Upper lobe of left lung (tissue), 6 donors: ENCODE measurements at regions not wholly inside any gene's neighbourhood (a gene's known extent, or its start where the extent isn't known, plus 50 kb on each side); places are given as distances from the start of the nearest gene placed in this dataset.

Experiments
- ATAC-seq, 2 donors: fragments of 200-7000 bp; cut with Tn5 transposase; one replicate each; pipeline ENCODE4 v1.9.1; 2022; ENCODE audit warnings: mild to moderate bottlenecking in 2 of 2, moderate library complexity in 2 of 2; ENCODE audit not compliant: low FRiP score in 2 of 2
- DNase-seq, 2 donors: peaks; one replicate each; pipeline ENCODE4 v3.0.0-alpha.2; 2019 to 2020
- H3K27ac ChIP-seq, 4 donors: fragments of 200-600 bp; sonication (generic); one replicate each; pipeline ENCODE4 v1.5.1; 2016 to 2019
- H3K27me3 ChIP-seq, 4 donors: fragments of 200-600 bp; sonication (generic); one replicate each; pipeline ENCODE4 v1.5.1; 2017 to 2019
- H3K36me3 ChIP-seq, 4 donors: fragments of 200-600 bp; sonication (generic); one replicate each; pipeline ENCODE4 v1.5.1; 2016 to 2019
- H3K4me1 ChIP-seq, 4 donors: fragments of 200-600 bp; sonication (generic); one replicate each; pipeline ENCODE4 v1.5.1; 2018 to 2019
- H3K4me3 ChIP-seq, 4 donors: fragments of 200-600 bp; sonication (generic); one replicate each; pipeline ENCODE4 v1.5.1; 2017 to 2019; ENCODE audit warnings: mild to moderate bottlenecking in 2 of 4, moderate library complexity in 1 of 4
- H3K9me3 ChIP-seq, 4 donors: fragments of 200-600 bp; sonication (generic); one replicate each; pipeline ENCODE4 v1.5.1; 2018 to 2019
- CTCF ChIP-seq, 6 experiments: fragments of 450-650 bp in 4 of 6; fragments of 200-600 bp in 2 of 6; sonication (generic) in 2 of 6; IDR thresholded peaks; one replicate each; pipeline ENCODE4 v1.5.1; 2016 to 2019; ENCODE audit warnings: antibody characterized with exemption in 6 of 6
- EP300 ChIP-seq, 4 donors: sonication (generic); formaldehyde crosslinking; IDR thresholded peaks; one replicate each; pipeline ENCODE4 v1.5.1; 2017; ENCODE audit warnings: antibody characterized with exemption in 4 of 4, control low read depth in 2 of 4
- POLR2A ChIP-seq, 4 donors: fragments of 450-650 bp; IDR thresholded peaks; one replicate each; pipeline ENCODE4 v1.5.1; 2016 to 2017; ENCODE audit warnings: antibody characterized with exemption in 4 of 4, mild to moderate bottlenecking in 2 of 4
- POLR2AphosphoS5 ChIP-seq, 2 donors: sonication (generic); formaldehyde crosslinking; IDR thresholded peaks; one replicate each; pipeline ENCODE4 v1.5.1; 2017; ENCODE audit warnings: antibody characterized with exemption in 2 of 2
- WGBS, 2 donors: methylation state at CpG; one replicate each; pipeline ENCODE4 v1.1.5; 2017 to 2018; 5-methylcytosine and 5-hydroxymethylcytosine counted together
- donor health status: DM: no; HTN: no; CAD: no; lungs with moderate emphysema.
- donor health status: DM: no; HTN: yes; CAD: no; lungs with severe emphysema.

DNA sequence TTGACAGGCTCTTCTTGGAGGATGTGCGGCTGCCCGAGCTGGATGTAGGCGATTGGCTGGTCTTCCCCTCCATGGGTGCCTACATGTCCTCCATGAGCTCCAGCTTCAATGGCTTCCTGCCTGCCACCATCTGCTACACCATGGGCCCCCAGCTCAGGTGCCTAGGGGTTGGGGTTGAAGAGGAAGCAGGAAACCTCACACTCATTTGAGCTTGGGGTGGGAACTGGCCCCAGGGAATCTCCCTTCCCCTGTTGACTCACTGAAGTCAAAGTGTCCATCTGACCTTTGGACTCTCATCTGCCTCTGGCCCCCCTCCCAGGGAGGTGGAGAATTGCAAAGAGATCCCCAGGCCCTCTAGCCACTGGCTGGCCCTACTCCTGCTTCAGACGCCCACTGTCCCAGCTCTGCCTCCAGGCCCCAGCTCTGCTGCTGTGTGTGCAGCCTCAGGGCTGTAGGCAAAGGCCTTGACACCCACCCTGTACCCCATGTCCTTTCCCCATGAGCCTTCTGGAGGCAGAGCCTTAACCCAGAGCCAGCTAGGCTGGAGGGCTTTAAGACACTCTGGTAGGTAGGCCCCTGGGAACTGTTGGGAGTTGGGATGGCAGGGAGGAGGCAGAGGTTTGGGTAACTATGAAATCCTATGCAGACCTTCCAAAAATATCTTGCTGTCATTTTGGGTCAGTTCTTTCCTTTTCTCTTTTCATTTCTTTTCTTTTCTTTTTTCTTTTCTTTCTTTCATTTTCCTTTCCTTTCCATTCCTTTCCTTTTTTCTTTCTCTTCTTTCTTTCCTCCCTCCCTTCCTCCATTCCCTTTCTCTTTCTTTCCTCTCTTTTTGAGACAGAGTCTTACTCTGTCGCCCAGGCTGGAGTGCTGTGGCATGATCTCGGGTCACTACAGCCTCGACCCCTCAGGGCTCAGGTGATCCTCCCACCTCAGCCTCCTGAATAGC is 66.9 kb upstream of the TINAGL1 start:
- TF ChIP-seq EP300 (IDR thresholded peaks at IDR 0.05) (no peak), CTCF (IDR thresholded peaks at IDR 0.05) (no peak), POLR2AphosphoS5 (IDR thresholded peaks at IDR 0.05) (no peak), POLR2A (IDR thresholded peaks at IDR 0.05) (no peak)
- 87 to 90% methylated on average over 7 of the region's 7 CpGs for WGBS, 2 donors
- no peak overlapping the region for H3K27ac ChIP-seq
- H3K4me1 ChIP-seq: no peaks in the 10 kb centered on the region
- H3K36me3 ChIP-seq: no peaks in the 10 kb centered on the region
- no peak for ATAC-seq
- DNase-seq: no peak
- H3K27me3 ChIP-seq: no peaks in the 10 kb centered on the region
- no peaks in the 10 kb centered on the region for H3K9me3 ChIP-seq
- H3K4me3 ChIP-seq: no peak overlapping the region

DNA sequence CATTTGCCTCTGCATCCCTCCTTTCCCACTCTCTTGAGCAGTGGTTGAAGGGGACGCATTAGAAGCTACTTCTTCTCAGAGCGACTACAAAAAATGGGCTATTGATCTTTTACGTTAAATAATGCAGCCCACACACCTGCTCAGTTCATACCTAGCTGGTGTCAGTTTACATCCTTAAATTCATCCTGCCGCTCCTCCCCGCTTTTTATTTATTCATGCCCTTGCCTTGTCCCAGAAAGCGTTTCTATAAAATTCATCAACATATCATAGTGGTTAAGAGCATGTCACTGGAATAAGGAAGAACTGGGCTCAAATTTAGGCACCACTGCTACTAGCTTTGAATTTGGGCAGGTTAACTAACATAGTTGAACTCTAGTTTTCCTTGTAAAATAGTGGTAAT is 66.0 kb upstream of the TINAGL1 start:
- no peak overlapping the region for H3K4me3 ChIP-seq
- H3K36me3 ChIP-seq: no peaks in the 10 kb centered on the region
- H3K9me3 ChIP-seq: no peaks in the 10 kb centered on the region
- TF ChIP-seq POLR2AphosphoS5 (IDR thresholded peaks at IDR 0.05) (no peak), CTCF (IDR thresholded peaks at IDR 0.05) (no peak), EP300 (IDR thresholded peaks at IDR 0.05) (no peak), POLR2A (IDR thresholded peaks at IDR 0.05) (no peak)
- ATAC-seq: no peak
- WGBS, 2 donors: 80 to 91% methylated on average over 6 of the region's 6 CpGs
- no peaks in the 10 kb centered on the region for H3K27me3 ChIP-seq
- H3K4me1 ChIP-seq: no peaks in the 10 kb centered on the region
- no peak for DNase-seq
- no peak overlapping the region for H3K27ac ChIP-seq

GRCh38 chr1:31510853-31511789 is 65.2 kb upstream of the TINAGL1 start:
- DNase-seq: no peak
- Histone ChIP-seq H3K36me3 (no peaks in the 10 kb centered on the region), H3K27me3 (no peaks in the 10 kb centered on the region), H3K9me3 (no peaks in the 10 kb centered on the region), H3K27ac (no peak overlapping the region), H3K4me3 (no peak overlapping the region), H3K4me1 (no peaks in the 10 kb centered on the region)
- ATAC-seq: no peak
- TF ChIP-seq POLR2A (IDR thresholded peaks at IDR 0.05) (no peak), EP300 (IDR thresholded peaks at IDR 0.05) (no peak), CTCF (IDR thresholded peaks at IDR 0.05) (no peak)
- WGBS, 2 donors: 65 to 82% methylated on average over 8 of the region's 8 CpGs

- Histone ChIP-seq H3K4me1 (no peaks in the 10 kb centered on the region), H3K4me3 (no peak overlapping the region), H3K36me3 (no peaks in the 10 kb centered on the region), H3K9me3 (no peaks in the 10 kb centered on the region), H3K27ac (no peak overlapping the region), H3K27me3 (no peaks in the 10 kb centered on the region)
- TF ChIP-seq EP300 (IDR thresholded peaks at IDR 0.05) (no peak), POLR2A (IDR thresholded peaks at IDR 0.05) (no peak), POLR2AphosphoS5 (IDR thresholded peaks at IDR 0.05) (no peak), CTCF (IDR thresholded peaks at IDR 0.05) (no peak)
- DNase-seq (no peak), ATAC-seq (no peak)
- WGBS, 2 donors: 56 to 77% methylated on average over 7 to 8 of the region's 8 CpGs
These were observed 64.3 kb upstream of the TINAGL1 start for GRCh38 chr1:31511848-31512615.
